ENCODE measurements at regions not wholly inside any gene's neighbourhood (a gene's known extent, or its start where the extent isn't known, plus 50 kb on each side); places are given as distances from the start of the nearest gene placed in this dataset.
"Not testable (repeated sequence)": the region's sequence is repeated elsewhere in the genome, so short reads cannot be mapped to it uniquely, and the experiment has no call there.

DNA sequence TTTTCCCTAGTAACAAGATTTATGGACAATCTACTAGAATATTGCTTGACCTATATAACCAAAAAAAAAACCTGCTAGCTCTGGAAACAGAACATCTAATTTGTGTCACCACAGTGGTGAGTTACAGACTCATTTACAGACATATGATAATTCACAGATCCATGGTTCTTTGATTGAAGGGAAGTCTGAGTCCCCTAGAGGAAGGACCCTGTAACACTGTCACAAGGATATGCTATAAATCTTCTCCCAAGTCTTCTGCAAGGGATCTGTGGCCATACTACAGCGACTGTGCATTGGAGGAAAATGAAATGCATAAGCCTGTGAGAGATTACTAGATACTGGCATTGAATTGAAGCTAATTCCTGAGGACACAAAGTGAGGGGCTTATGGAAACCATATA lies 630.6 kb upstream of the SGCD start:
- ATAC-seq (ENCODE audit: poor library complexity) (no peak), DNase-seq (no peak)
- intact Hi-C loops (cut with DNase I) = no loop called here

DNA sequence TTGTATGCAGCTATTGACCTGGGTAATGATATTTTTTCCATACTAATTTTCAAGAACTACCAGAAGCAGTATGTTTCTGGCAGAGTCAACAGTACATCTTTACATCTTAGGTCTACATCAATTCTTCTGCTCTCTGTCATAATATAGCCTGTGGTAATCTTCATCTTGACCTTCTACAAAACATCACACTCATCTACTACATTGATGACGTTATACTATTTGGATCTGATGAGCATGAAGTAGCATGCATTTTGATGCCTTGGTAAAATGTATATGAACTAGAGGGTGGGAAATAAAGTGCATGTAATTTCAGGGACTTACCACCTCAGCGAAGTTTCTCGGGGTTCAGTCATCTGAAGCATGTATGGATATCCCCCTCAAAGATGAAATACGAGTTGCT lies 629.7 kb upstream of the SGCD start:
- DNase-seq (no peak), ATAC-seq (ENCODE audit: poor library complexity) (no peak)
- intact Hi-C loops (cut with DNase I) = no loop called here

DNA sequence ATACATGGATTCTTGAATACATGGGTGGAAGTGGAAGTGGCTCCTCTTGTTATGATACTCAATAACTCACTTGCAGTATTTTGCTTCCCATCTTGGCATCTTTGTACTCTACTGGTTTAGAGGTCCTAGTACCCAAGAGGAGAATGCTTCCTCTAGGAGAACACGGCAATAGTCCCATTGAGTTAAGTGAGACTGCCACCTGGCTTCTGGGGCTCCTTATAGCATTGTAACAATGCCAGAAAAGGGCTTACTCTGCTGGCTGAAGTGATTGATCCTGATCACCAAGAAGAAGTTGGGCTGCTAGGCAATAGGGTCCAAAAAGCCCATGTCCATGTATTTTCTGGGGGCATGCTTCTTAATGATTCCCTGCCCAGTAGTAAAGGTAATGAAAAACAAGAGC lies 627.6 kb upstream of the SGCD start:
- ATAC-seq (ENCODE audit: poor library complexity) = no peak
- intact Hi-C loops (cut with DNase I) = no loop called here
- no peak for DNase-seq

DNA sequence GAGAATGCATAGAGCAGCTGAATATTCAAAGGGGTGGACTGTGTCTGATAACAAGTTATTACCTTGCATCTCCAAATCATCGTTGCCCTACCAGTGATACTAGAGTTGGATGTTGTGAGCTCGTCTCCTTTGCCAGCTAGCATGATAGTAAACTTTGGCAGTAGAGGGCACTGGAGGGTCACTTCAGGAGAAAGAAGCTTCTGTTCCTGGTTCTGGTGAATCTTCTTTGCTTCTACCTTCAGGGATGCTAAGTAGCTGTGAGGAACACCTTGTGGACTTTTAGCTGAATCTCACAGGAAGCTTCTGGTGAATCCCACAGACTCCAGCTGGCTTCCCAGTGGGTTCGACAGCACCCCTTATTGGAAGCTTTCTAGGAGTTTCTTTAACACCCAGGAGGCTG lies 626.6 kb upstream of the SGCD start:
- intact Hi-C loops (cut with DNase I) = no loop called here
- no peak for DNase-seq

DNA sequence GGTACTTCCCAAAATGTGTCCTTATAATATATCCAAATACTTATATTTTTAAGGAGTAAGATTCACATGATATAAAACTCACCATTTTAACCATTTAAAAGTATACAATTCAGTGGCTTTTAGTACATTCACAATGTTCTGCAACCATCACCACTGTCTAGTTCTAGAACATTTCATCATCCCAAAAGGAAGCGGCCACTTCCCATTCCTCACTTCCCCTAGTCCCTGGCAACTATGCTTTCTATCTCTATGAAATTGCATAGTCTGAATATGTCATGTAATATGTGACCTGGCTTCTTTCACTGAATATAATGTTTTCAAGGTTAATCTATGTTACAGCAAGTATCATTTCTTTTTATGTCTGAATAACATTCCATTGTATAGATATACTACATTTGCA lies 615.1 kb upstream of the SGCD start:
- ATAC-seq (ENCODE audit: poor library complexity) = no peak

More for the DNA sequence above, 626.6 kb upstream of the SGCD start:
- no peak for ATAC-seq (ENCODE audit: poor library complexity)

DNA sequence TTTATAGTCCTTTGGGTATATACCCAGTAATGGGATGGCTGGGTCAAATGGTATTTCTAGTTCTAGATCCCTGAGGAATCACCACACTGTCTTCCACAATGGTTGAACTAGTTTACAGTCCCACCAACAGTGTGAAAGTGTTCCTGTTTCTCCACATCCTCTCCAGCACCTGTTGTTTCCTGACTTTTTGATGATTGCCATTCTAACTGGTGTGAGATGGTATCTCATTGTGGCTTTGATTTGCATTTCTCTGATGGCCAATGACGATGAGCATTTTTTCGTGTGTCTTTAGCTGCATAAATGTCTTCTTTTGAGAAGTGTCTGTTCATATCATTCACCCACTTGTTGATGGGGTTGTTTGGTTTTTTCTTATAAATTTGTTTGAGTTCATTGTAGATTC lies 612.5 kb upstream of the SGCD start:
- DNase-seq; intact Hi-C loops (cut with DNase I); ATAC-seq (ENCODE audit: poor library complexity): not testable (repeated sequence)

More for the DNA sequence above, 615.1 kb upstream of the SGCD start:
- no peak for DNase-seq
- intact Hi-C loops (cut with DNase I) = no loop called here

DNA sequence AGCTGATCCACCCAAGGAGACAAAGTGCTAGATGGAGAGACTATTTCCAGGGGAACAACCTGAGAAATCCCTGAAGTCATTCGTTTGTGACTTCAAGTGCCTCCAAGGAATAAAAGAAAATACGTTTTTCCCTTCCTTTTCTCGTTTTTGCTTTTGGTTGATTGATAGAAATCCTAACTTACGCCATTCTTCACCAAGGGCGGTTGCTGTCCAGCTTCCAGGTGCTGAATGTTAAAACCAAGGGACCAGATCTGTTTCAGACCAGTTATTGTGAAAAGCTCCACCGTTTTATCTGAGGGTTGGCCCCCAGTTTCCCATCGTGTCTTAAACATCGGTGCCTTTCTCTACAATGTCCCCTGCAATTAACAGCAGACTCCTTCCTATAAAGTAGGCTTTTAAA lies 600.7 kb upstream of the SGCD start:
- DNase-seq (no peak), ATAC-seq (ENCODE audit: poor library complexity) (no peak)
- intact Hi-C loops (cut with DNase I) = loop anchor here (10.0 kb wide), 1 partner anchor 581 kb away; no protein-coding TSS in a partner anchor

DNA sequence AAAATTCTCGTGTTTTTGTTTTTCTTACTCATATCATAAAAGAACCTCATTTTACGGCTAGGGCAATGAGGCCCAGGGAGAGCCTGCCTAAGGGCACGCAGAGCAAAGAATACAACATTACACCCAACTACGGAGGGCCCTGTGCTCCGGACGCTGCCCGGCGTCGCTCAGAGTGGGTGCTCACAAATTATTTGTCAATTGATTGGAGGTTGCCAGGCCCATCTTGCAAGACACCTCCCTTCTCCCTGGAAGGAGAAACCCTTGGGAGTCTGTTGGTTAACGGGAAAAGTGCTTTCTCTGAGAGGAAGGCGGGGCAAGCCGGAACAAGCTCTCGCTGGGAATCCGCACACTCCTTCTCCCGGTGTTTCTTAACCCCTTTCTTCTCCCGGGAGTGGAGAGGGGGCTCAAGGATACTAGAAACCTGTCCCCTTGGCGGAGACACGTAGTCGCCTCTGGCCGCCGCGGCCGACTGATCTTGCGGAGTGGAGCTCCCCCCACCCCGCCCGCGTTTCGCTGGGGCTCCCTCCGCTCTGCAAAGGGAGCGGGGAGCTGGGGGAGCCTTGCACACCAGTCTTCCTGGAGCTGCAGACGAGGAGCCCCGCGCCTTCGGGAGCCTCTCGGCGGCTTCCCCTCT lies 599.3 kb upstream of the SGCD start:
- intact Hi-C loops (cut with DNase I) = loop anchor here (10.0 kb wide), 1 partner anchor 583 kb away; no protein-coding TSS in a partner anchor
- no peak for ATAC-seq (ENCODE audit: poor library complexity)
- no peak for DNase-seq

DNA sequence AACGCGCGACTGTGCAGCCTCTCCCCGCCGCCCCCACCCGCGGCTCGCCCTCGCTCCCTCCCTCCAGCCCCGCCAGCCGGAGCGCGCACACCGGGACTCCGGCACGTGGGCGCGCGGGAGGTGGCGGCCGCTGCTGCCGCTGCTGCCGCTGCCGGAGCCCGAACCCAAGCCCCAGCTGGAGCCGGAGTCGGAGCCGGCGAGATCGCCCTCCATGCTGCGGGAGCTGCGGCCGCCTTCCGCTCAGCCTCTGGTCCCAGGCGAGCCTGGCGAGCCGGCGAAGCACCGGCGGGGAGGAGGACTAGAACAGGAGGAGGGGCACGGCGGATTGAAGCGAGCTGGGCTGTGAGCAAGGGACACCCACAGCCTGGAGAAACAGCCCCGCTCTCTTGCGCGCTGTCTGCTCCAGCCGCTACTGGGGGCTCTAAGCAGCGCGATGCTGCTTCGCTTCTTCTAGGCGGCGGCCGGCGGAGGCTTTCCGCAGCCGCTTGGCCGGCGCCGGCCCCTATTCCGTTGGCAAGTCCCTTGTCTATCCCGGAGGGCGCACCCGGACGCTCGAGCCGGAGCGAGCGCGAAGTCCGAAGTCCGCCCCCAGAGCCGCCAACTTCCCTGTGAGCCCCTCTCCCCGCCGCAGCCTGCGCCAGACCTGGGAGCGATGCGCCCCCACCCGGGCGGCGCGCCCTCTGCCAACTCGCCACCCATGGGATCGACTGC lies 598.7 kb upstream of the SGCD start:
- intact Hi-C loops (cut with DNase I) = loop anchor here (10.0 kb wide), 1 partner anchor 584 kb away; no protein-coding TSS in a partner anchor
- peak; percentile 78 for DNase-seq
- peak; percentile 77 for ATAC-seq (ENCODE audit: poor library complexity)

DNA sequence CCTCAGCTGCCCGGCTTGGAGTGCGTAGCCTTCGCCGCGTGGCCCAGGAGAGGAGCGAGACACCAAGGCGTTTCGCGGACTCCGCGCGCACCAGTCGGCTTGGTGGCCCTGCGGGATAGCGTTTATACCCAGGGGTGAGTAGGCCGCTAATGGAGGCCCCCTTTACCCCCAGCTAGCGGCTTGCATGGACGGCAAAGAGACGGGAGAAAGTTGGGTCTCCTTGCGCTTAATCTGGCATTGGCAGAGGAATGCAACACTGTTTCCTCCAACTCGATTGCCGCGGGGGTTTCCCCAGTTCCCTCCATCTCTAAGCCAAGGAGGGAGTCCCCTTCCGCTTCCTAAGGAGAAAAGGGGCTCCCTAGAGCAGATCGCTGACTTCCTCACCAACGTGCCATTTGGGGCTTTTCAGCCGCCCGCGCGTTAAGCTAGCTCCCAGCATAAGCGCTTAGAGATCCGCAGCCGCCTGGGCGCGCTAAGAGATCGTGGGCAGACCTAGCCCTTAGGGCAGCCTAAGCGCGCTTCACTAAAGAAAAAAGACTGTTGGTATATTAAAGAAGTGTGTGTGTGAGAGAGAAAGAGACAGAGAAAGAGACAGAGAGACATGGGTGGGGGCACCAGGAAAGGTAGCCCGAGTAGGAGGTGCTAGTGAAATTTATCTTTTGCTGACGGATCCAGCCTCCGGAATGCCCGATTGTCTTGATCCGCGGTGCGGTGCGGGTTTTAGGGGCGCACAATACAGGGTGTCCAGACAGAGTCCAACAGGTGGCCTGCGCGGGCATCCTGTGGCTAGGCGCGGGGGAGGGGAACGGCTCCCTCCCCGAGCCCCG lies 597.9 kb upstream of the SGCD start:
- peak; percentile 58 for DNase-seq
- ATAC-seq (ENCODE audit: poor library complexity) = peak; percentile 64
- intact Hi-C loops (cut with DNase I) = loop anchor here (10.0 kb wide), 1 partner anchor 584 kb away; no protein-coding TSS in a partner anchor

DNA sequence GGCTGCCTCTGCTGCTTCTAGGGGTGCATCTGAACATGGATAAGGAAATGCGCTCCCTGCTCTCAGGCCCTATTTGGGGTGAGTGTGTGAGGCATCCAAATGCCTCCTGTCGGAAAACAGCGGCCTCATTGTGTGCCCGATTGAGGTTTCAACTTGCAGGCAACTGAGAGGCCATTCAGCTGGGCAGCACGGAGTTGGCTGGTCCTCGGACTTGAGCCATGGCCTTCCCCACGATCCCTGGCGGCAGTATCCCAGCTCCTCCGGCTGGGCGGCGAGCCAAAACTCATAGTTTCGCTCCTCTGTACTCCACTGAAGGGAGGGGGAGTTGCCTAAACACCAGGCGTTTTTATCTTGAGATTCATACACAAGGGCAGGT lies 597.3 kb upstream of the SGCD start:
- intact Hi-C loops (cut with DNase I) = loop anchor here (10.0 kb wide), 1 partner anchor 585 kb away; no protein-coding TSS in a partner anchor
- peak; percentile 65 for ATAC-seq (ENCODE audit: poor library complexity)

DNA sequence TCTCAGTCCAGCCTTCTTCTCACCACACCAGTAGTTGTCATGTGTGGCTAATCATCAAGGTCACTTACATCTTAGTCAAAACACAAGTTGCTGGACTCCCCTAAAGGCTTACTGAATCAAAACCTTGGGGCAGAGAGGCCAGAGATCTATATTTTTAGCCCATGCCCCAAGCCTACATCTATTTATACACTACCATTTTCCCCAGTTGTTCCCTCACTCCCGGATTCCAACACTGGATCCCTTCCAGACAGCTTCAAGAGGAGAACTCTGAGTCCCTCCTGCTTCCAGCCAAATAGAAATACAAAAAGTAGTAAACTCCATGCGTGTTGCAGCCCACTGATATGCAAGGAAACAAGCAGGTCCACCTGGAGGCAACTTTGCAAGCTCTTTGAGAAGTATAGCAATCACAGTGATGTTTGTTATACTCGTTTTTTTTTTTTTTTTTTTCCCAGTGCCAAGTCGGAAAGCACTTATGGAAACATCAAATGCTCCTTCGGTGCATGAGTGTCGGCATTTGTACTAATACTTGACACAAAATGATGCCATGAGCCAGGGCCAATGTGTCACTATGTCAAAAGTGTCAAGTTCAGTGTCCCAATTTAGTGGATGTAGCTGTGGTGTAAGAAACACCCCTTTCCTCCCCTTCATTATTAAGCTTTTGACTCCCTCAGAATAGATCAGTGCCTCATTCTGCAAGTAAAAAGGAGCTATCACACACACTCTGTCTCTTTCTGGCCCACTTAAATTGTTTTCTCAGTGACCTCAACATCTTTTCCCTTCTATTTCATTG lies 594.2 kb upstream of the SGCD start:
- DNase-seq (no peak), ATAC-seq (ENCODE audit: poor library complexity) (peak; percentile 61)
- intact Hi-C loops (cut with DNase I) = no loop called here

More for the DNA sequence above, 597.3 kb upstream of the SGCD start:
- DNase-seq = peak; percentile 80

DNA sequence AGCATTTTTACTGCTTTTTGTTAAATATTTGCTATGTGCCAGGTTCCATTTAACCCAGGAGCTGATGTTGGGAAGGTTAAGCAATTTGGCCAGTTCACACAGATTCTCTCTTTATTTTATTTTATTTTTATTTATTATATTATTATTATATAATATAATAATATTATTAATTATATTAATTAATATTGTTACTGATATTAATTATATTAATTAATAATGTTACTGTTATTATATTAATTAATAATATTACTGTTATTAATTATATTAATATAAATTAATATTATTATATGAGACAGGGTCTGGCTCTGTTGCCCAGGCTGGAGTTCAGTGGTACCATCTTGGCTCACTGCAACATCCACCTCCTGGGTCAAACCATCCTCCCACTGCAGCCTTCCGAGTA lies 593.0 kb upstream of the SGCD start:
- ATAC-seq (ENCODE audit: poor library complexity) (no peak), DNase-seq (no peak)
- intact Hi-C loops (cut with DNase I) = no loop called here

DNA sequence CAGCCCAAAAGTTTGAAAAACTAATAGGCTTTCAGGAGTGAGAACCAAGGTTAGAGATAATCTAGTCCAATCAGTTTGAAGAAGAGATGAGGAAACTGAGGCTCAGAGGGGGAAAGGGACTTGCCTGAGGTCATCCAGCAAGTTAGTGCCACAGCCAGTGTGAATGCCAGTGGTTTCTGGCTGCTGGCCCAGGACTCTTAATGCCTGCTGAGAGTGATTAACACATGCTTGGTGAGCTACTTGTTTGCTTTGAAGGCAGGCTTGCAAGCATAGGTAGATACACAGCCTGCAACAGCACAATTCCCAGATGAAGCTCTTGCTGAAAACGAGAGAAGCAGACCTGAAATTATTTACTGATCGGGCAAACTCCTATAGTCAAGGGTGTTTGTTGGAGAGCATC lies 591.6 kb upstream of the SGCD start:
- ATAC-seq (ENCODE audit: poor library complexity) = peak; percentile 38
- intact Hi-C loops (cut with DNase I) = no loop called here
- peak; percentile 82 for DNase-seq

DNA sequence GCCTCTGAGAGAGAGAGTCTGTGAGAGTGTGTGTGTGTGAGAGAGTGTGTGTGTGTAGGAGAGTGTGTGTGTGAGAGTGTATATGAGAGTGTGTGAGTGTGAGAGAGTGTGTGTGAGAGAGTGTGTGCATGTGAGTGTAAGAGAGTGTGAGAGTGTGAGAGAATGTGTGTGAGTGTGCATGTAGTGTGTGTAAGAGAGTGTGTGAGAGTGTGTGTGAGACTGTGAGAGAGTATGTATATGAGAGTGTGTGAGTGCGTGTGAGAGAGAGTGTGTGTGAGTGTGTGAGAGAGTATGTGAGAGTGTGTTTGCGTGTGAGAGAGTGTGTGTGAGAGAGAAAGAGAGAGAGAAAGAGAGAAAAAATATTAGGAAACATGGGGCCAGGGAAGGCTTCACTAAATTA lies 588.3 kb upstream of the SGCD start:
- no peak for ATAC-seq (ENCODE audit: poor library complexity)
- intact Hi-C loops (cut with DNase I) = no loop called here

DNA sequence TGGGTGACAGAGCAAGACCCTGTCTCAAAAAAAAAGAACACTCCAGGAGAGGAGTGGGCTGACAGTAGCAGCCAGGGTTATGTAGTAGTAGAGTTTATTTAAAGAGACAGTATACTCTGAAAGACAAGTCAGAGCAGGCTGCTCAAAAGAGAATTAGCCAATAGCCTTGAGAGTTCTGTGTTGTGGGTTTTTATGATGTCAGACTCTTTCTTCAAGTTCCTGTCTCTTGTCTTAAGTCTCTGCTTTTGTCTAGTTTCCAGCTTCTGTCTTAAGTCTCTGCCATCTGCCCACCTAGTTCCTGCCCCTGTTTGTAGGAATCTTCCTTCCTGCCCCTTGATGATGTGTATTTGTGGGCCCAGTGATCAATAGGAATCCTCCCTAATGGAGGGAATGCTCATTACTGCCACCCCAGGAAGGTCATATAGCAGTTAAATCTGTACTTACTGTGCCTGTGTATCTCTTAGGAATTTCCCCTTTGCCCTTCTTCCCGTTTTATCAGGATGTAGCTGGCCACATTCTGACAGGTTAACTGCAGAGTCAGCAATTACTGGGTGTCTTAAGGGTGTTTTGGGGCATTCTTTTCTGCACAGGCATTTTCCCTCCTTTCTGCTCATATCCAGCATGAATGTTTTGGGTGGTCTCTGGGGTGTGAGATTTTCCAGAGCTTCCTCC lies 580.5 kb upstream of the SGCD start:
- DNase-seq (no peak), ATAC-seq (ENCODE audit: poor library complexity) (no peak)
- intact Hi-C loops (cut with DNase I) = no loop called here

More for the DNA sequence above, 588.3 kb upstream of the SGCD start:
- no peak for DNase-seq

DNA sequence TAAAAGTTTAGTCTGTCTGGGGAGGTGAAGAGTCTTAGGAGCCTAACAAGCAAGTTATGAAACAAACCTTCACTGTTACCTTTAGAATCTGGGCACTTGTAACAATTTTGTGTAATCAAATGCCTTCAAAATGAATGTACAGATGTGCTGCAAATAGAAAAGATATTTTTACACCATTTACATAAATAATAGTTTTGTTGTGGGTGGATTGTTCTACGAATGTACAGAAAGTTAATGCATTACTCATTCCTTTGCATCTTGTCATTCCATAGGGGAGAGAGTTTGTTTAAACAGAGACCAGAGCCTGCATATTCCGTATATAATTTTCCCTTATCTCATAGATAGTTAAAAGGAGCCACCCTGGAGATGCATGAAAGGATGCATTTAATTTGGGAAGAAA lies 576.9 kb upstream of the SGCD start:
- intact Hi-C loops (cut with DNase I) = no loop called here
- no peak for DNase-seq
- ATAC-seq (ENCODE audit: poor library complexity) = no peak

DNA sequence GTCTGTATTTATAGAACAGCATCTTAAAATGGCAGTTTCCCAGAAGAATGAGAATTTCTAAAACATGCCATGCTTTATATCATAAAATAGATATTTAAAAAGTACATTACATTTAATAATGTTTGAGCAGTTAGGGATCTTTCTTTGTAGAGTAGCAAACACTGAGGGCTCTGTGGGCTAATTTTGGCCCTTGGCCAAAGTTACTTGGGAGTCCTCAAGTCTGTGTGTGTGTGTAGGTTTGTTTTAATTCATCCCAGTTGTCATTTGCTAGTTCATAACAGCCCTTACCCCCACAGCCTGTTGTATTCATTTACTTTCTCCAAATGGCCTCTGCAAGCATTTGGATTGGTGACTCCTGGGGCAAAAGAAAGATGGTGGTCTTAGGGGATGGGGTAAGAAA lies 576.4 kb upstream of the SGCD start:
- intact Hi-C loops (cut with DNase I) = no loop called here
- ATAC-seq (ENCODE audit: poor library complexity) (no peak), DNase-seq (no peak)
